ENCODE measurements at regions not wholly inside any gene's neighbourhood (a gene's known extent, or its start where the extent isn't known, plus 50 kb on each side); places are given as distances from the start of the nearest gene placed in this dataset.

GRCh38 chr14:34334329-34334728 lies 127.7 kb downstream of the SPTSSA start:
- Mint-ChIP-seq H3K36me3 (ENCODE audit: insufficient read depth, unreplicated experiment) (peaks cover 4% of the 10 kb centered on the region), H3K4me3 (ENCODE audit: low read depth, unreplicated experiment) (no peak overlapping the region), H3K9me3 (ENCODE audit: low read depth, unreplicated experiment) (no peaks in the 10 kb centered on the region), H3K27me3 (ENCODE audit: unreplicated experiment) (no peaks in the 10 kb centered on the region), H3K27ac (ENCODE audit: unreplicated experiment) (no peak overlapping the region), H3K4me1 (ENCODE audit: low read depth, unreplicated experiment) (peaks cover 16% of the 10 kb centered on the region)
- BruUV-seq (replicated peaks), result no TSS peak
- CTCF ChIA-PET, result no interaction called here
- intact Hi-C loops (cut with micrococcal nuclease; ENCODE audit: unreplicated experiment), result no loop called here
- TF ChIP-seq CTCF (IDR thresholded peaks at IDR 0.05; ENCODE audit: unreplicated experiment), result no peak
- DNase-seq, result no peak

- H3K27ac Mint-ChIP-seq (ENCODE audit: unreplicated experiment), result peak overlapping the region; percentile 72
- no peak overlapping the region for H3K4me3 Mint-ChIP-seq (ENCODE audit: low read depth, unreplicated experiment)
- no peaks in the 10 kb centered on the region for H3K27me3 Mint-ChIP-seq (ENCODE audit: unreplicated experiment)
- CTCF ChIA-PET, result interaction anchor here (0.8 to 2.6 kb wide), 11 partner anchors 9 to 173 kb away, joined by 3 to 43 read pairs (median 5); no protein-coding TSS in a partner anchor
- peaks cover 4% of the 10 kb centered on the region for H3K36me3 Mint-ChIP-seq (ENCODE audit: insufficient read depth, unreplicated experiment)
- intact Hi-C loops (cut with micrococcal nuclease; ENCODE audit: unreplicated experiment), result loop anchor here (1.0 to 2.0 kb wide), 3 partner anchors 43 to 166 kb away; no protein-coding TSS in a partner anchor
- peak; percentile 65 for TF ChIP-seq CTCF (IDR thresholded peaks at IDR 0.05; ENCODE audit: unreplicated experiment)
- H3K4me1 Mint-ChIP-seq (ENCODE audit: low read depth, unreplicated experiment), result peaks cover 16% of the 10 kb centered on the region
- peak; percentile 84 for DNase-seq
- no TSS peak for BruUV-seq (replicated peaks)
- no peaks in the 10 kb centered on the region for H3K9me3 Mint-ChIP-seq (ENCODE audit: low read depth, unreplicated experiment)
Measured at GRCh38 chr14:34331728-34332623, 130.1 kb downstream of the SPTSSA start.

GRCh38 chr14:34330846-34331245 lies 131.2 kb downstream of the SPTSSA start:
- Mint-ChIP-seq H3K27me3 (ENCODE audit: unreplicated experiment) (no peaks in the 10 kb centered on the region), H3K27ac (ENCODE audit: unreplicated experiment) (no peak overlapping the region), H3K4me3 (ENCODE audit: low read depth, unreplicated experiment) (no peak overlapping the region), H3K9me3 (ENCODE audit: low read depth, unreplicated experiment) (no peaks in the 10 kb centered on the region), H3K36me3 (ENCODE audit: insufficient read depth, unreplicated experiment) (peaks cover 4% of the 10 kb centered on the region), H3K4me1 (ENCODE audit: low read depth, unreplicated experiment) (peaks cover 16% of the 10 kb centered on the region)
- BruUV-seq (replicated peaks), result no TSS peak
- DNase-seq, result no peak
- TF ChIP-seq CTCF (IDR thresholded peaks at IDR 0.05; ENCODE audit: unreplicated experiment), result no peak
- CTCF ChIA-PET, result interaction anchor here (1.7 to 2.6 kb wide), 2 partner anchors 8 to 167 kb away, joined by 6 to 43 read pairs; no protein-coding TSS in a partner anchor
- intact Hi-C loops (cut with micrococcal nuclease; ENCODE audit: unreplicated experiment), result loop anchor here (1.0 to 2.0 kb wide), 3 partner anchors 44 to 167 kb away; no protein-coding TSS in a partner anchor

GRCh38 chr14:34329301-34329700 lies 132.7 kb downstream of the SPTSSA start:
- H3K36me3 Mint-ChIP-seq (ENCODE audit: insufficient read depth, unreplicated experiment), result peaks cover 4% of the 10 kb centered on the region

More at GRCh38 chr14:34329301-34329700, 132.7 kb downstream of the SPTSSA start:
- TF ChIP-seq CTCF (IDR thresholded peaks at IDR 0.05; ENCODE audit: unreplicated experiment), result no peak
- Mint-ChIP-seq H3K27ac (ENCODE audit: unreplicated experiment) (no peak overlapping the region), H3K4me3 (ENCODE audit: low read depth, unreplicated experiment) (no peak overlapping the region), H3K27me3 (ENCODE audit: unreplicated experiment) (no peaks in the 10 kb centered on the region), H3K9me3 (ENCODE audit: low read depth, unreplicated experiment) (no peaks in the 10 kb centered on the region), H3K4me1 (ENCODE audit: low read depth, unreplicated experiment) (peaks cover 16% of the 10 kb centered on the region)
- DNase-seq, result no peak
- CTCF ChIA-PET, result interaction anchor here (1.2 kb wide), 1 partner anchor 26 kb away, joined by 3 read pairs; no protein-coding TSS in a partner anchor
- no TSS peak for BruUV-seq (replicated peaks)
- intact Hi-C loops (cut with micrococcal nuclease; ENCODE audit: unreplicated experiment), result loop anchor here (10.0 kb wide), 1 partner anchor 1614 kb away; no protein-coding TSS in a partner anchor

Data from Calu3 (cell line).